Heart left ventricle (tissue), 16 donors: ENCODE measurements at regions not wholly inside any gene's neighbourhood (a gene's known extent, or its start where the extent isn't known, plus 50 kb on each side); places are given as distances from the start of the nearest gene placed in this dataset.

ENCODE experiments used
- ATAC-seq, 4 donors: fragments of 200-7000 bp; cut with Tn5 transposase; one replicate each; pipeline ENCODE4 v1.9.1; 2020 to 2022; ENCODE audit warnings: moderate library complexity in 4 of 4, mild to moderate bottlenecking in 3 of 4, moderate number of reproducible peaks in 1 of 4
- DNase-seq, 5 donors: peaks; one replicate each; pipeline ENCODE4 v3.0.0-alpha.2; 2020
- H3K27ac ChIP-seq, 12 donors: fragments of 200-600 bp; sonication (generic) in 4 of 12; one replicate each; pipeline versions ENCODE4 v1.5.0 to v1.8.0; 2016 to 2022; ENCODE audit warnings: mild to moderate bottlenecking in 2 of 12
- H3K27me3 ChIP-seq, 9 donors: fragments of 200-600 bp; sonication (generic) in 2 of 9; one replicate each; pipeline versions ENCODE4 v1.5.1 to v1.8.0; 2016 to 2022; ENCODE audit warnings: mild to moderate bottlenecking in 3 of 9
- H3K36me3 ChIP-seq, 9 donors: fragments of 200-600 bp; sonication (generic) in 2 of 9; one replicate each; pipeline versions ENCODE4 v1.5.0 to v1.8.0; 2018 to 2022; ENCODE audit warnings: mild to moderate bottlenecking in 2 of 9
- H3K4me1 ChIP-seq, 12 donors: fragments of 200-600 bp; sonication (generic) in 4 of 12; one replicate each; pipeline versions ENCODE4 v1.5.0 to v1.8.0; 2016 to 2022; ENCODE audit warnings: mild to moderate bottlenecking in 3 of 12
- H3K4me3 ChIP-seq, 12 donors: fragments of 200-600 bp; sonication (generic) in 4 of 12; one replicate each; pipeline versions ENCODE4 v1.5.0 to v1.8.0; 2017 to 2022; ENCODE audit warnings: mild to moderate bottlenecking in 9 of 12, moderate library complexity in 4 of 12
- H3K9me3 ChIP-seq, 12 donors: fragments of 200-600 bp; sonication (generic) in 4 of 12; one replicate each; pipeline versions ENCODE4 v1.5.0 to v1.8.0; 2016 to 2022; ENCODE audit warnings: mild to moderate bottlenecking in 1 of 12
- POLR2A ChIP-seq, 2 donors: fragments of 450-650 bp; IDR thresholded peaks; one replicate each; pipeline ENCODE4 v1.6.1; 2017; ENCODE audit warnings: antibody characterized with exemption in 2 of 2, mild to moderate bottlenecking in 2 of 2, moderate library complexity in 2 of 2
- WGBS, 4 donors: extraction: QIAGEN DNeasy Blood & Tissue Kit in 2 of 4; methylation state at CpG; one replicate each; pipeline versions ENCODE4 v1.1.5 to v1.1.7; 2013 to 2018; 5-methylcytosine and 5-hydroxymethylcytosine counted together
- intact Hi-C, 10 donors: fragments of 100-400 bp; cut with DNase I; formaldehyde crosslinking; loops; one replicate each; pipeline versions ENCODE4 v1.11.1 to v1.14.2; 2022
- TF ChIP-seq, protein P1 (sequence below), 12 donors: fragments of 200-600 bp; sonication (generic) in 4 of 12; IDR thresholded peaks; one replicate each; pipeline versions ENCODE4 v1.5.0 to v1.8.0; 2018 to 2022; ENCODE audit warnings: antibody characterized with exemption in 12 of 12, mild to moderate bottlenecking in 5 of 12
- donor health status: ischemic (EF 13 %, LVEDD 7.1; RV severe dilation, severe dysfunction).
- donor health status: healthy with polysubstance abuse.
- donor health status: DM: no; HTN: yes; CAD: no.
- donor health status: DM: no; HTN: no; CAD: no.
- donor health status: ischemic (EF 25% LVEDD 6.9; RV normal size, moderate dysfunction).
- donor health status: ischemic (EF 25% LVEDD 5.7; RV mildly dilated, moderate dysfunction).
- donor health status: healthy.
- donor health status: DM: yes; HTN: yes; CAD: no.
- donor health status: ischemic (EF 35%, LVEDD 5.7; RV mildly dilated, moderate dysfunction).
- donor health status: nonischemic (EF 11% LVEDD 7.7; RV severe dilation, severe dysfunction).
- donor health status: DM: yes; HTN: yes; CAD: no.
- donor health status: PGD.
- donor health status: ischemic (EF 29% LVEDD 5.4; RV normal size, mild dysfunction).
- donor health status: nonischemic (EF 23%, LVEDD 6.1; RV moderate dilation, normal function).

DNA sequence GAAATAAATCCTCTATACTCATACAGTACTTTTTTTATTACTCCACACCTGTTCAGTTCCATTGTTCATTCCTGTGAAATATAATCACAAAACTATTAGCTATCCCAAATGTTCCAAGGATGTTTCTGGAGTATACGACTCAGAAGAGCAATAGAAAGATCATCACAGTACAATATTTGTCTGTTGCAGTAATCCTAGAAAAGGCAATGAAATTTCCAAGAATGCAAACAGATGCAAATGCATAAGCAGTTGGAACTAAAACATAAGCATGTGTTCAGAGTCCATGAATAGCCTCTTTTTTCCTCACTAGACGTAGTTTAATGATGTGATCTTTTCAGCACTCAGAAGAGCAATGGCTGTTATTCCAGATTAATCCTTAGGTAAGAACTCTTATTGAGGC lies 55.2 kb downstream of the RTL3 start:
- Histone ChIP-seq H3K27me3 (no peaks in the 10 kb centered on the region), H3K9me3 (peaks cover 0 to 13% (median 0%) of the 10 kb centered on the region in 12 donors), H3K4me3 (no peak overlapping the region), H3K4me1 (no peaks in the 10 kb centered on the region), H3K27ac (no peak overlapping the region), H3K36me3 (no peaks in the 10 kb centered on the region)
- DNase-seq (no peak), ATAC-seq (no peak)
- no peak for TF ChIP-seq POLR2A (IDR thresholded peaks at IDR 0.05)
- TF ChIP-seq, protein P1, sequence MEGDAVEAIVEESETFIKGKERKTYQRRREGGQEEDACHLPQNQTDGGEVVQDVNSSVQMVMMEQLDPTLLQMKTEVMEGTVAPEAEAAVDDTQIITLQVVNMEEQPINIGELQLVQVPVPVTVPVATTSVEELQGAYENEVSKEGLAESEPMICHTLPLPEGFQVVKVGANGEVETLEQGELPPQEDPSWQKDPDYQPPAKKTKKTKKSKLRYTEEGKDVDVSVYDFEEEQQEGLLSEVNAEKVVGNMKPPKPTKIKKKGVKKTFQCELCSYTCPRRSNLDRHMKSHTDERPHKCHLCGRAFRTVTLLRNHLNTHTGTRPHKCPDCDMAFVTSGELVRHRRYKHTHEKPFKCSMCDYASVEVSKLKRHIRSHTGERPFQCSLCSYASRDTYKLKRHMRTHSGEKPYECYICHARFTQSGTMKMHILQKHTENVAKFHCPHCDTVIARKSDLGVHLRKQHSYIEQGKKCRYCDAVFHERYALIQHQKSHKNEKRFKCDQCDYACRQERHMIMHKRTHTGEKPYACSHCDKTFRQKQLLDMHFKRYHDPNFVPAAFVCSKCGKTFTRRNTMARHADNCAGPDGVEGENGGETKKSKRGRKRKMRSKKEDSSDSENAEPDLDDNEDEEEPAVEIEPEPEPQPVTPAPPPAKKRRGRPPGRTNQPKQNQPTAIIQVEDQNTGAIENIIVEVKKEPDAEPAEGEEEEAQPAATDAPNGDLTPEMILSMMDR (IDR thresholded peaks at IDR 0.05) = no peak
- 55 to 79% (median 69%) methylated on average over 2 of the region's 2 CpGs for WGBS, 4 donors
- intact Hi-C loops = no loop called here

DNA sequence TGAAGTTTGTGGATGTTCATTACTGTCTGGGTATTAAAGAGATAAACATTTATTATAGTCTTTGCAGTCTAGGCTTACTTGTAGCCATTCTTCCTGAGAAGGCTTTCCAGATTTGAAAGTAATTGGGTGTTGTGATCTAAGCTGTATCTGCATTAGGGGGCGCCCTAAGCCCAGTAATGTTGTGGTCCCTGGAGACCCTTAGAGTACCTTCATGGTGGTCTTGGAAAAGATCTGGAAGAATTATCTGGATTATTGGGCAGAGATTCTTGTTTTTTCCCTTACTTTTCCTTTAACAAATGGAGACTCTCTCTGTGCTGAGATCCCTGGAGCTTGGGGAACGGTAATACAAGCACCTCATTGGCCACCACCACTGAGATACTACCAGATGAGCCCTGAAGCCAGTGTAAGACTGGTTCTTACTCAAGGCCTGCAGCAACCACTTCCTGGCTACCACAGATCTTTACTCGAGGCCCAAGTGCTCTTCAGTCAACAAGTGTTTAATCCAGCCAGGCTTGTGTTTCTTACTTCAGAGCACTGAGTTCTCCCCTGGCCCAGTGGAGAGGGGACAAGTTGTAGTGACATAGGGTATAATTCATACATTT lies 63.1 kb downstream of the RTL3 start:
- no peaks in the 10 kb centered on the region for H3K36me3 ChIP-seq
- H3K4me1 ChIP-seq = no peaks in the 10 kb centered on the region
- intact Hi-C loops = no loop called here
- no peak overlapping the region for H3K4me3 ChIP-seq
- TF ChIP-seq, protein P1 (IDR thresholded peaks at IDR 0.05) = peak in 3 of 12 donors; percentile 20 to 34 (median 23)
- TF ChIP-seq POLR2A (IDR thresholded peaks at IDR 0.05) = no peak
- 44 to 51% (median 44%) methylated on average over 3 of the region's 3 CpGs for WGBS, 4 donors
- peaks cover 0 to 22% (median 0%) of the 10 kb centered on the region in 12 donors for H3K9me3 ChIP-seq
- DNase-seq (no peak), ATAC-seq (no peak)
- H3K27me3 ChIP-seq = peaks cover 0 to 7% (median 0%) of the 10 kb centered on the region in 9 donors
- no peak overlapping the region for H3K27ac ChIP-seq

DNA sequence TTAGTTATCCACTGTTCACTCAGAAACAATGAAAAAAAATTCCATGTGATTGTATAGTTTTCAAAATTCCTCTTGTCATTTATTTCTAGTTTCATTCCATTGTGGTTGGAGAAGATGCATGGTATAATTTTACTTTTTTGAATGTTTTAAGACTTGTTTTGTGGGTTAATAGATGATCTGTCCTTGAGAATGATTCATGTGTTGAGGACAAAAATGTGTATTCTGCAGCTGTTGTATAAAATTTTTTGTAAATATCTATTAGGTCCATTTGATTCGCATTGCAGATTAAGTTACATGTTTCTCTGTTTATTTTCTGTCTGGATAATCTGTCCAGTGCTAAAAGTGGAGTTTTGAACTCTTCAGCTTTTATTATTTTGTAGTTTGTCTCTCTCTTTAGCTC lies 65.4 kb downstream of the RTL3 start:
- WGBS, 4 donors = 59 to 91% (median 71%) methylated on average over 1 of the region's 1 CpG
- Histone ChIP-seq H3K4me3 (no peak overlapping the region), H3K27ac (no peak overlapping the region), H3K27me3 (peaks cover 0 to 7% (median 0%) of the 10 kb centered on the region in 9 donors), H3K36me3 (no peaks in the 10 kb centered on the region), H3K4me1 (no peaks in the 10 kb centered on the region), H3K9me3 (peaks cover 0 to 12% (median 0%) of the 10 kb centered on the region in 12 donors)
- DNase-seq (no peak), ATAC-seq (no peak)
- no peak for TF ChIP-seq POLR2A (IDR thresholded peaks at IDR 0.05)
- TF ChIP-seq, protein P1 (IDR thresholded peaks at IDR 0.05) = no peak
- intact Hi-C loops = no loop called here

DNA sequence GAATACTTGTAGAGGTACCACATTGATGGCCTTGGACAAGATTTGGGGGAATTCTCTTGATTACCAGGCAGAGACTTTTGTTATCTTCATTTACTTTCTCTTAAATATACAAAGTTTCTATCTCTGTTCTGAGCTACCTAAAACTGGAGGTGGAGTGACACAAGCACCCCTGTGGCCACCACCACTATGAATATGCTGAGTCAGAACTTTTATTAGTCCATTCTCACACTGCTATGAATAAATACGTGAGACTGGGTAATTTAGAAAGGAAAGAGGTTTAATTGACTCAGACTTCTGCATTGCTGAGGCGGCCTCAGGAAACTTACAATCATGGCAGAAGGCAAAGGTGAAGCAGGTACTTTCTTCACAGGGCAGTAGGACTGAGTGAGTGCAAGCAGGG lies 67.1 kb downstream of the RTL3 start:
- no peak for ATAC-seq
- 55 to 97% (median 84%) methylated on average over 2 of the region's 2 CpGs for WGBS, 4 donors
- TF ChIP-seq, protein P1 (IDR thresholded peaks at IDR 0.05) = no peak
- no peak for TF ChIP-seq POLR2A (IDR thresholded peaks at IDR 0.05)
- intact Hi-C loops = no loop called here
- Histone ChIP-seq H3K9me3 (peaks cover 0 to 12% (median 0%) of the 10 kb centered on the region in 12 donors), H3K27me3 (no peaks in the 10 kb centered on the region), H3K4me3 (no peak overlapping the region), H3K36me3 (no peaks in the 10 kb centered on the region), H3K4me1 (no peaks in the 10 kb centered on the region), H3K27ac (no peak overlapping the region)
- DNase-seq = no peak
